B cell (primary cell): ENCODE measurements at regions not wholly inside any gene's neighbourhood (a gene's known extent, or its start where the extent isn't known, plus 50 kb on each side); places are given as distances from the start of the nearest gene placed in this dataset.

Experiments
- ATAC-seq: fragments of 200-7000 bp; cut with Tn5 transposase; one replicate; pipeline ENCODE4 v1.10.0; 2021; ENCODE audit warnings: low read depth, mild to moderate bottlenecking, moderate number of reproducible peaks, moderate library complexity
- CTCF ChIA-PET: fragments of 350-600 bp; sonication (Branson Sonifier 250); formaldehyde crosslinking; loops from one replicate; lab custom pipeline; 2021; ENCODE audit warnings: antibody characterized with exemption, inconsistent platforms; lab: Charles Lee
- POLR2A ChIA-PET: fragments of 350-600 bp; sonication (Branson Sonifier 250); formaldehyde crosslinking; loops from one replicate; lab custom pipeline; 2021; ENCODE audit warnings: antibody characterized with exemption; lab: Charles Lee
- DNase-seq: peaks from one replicate; pipeline ENCODE4 v3.0.0; 2013
- H2AFZ ChIP-seq: 2 replicates; pipeline ENCODE4 v1.6.1; 2012; ENCODE audit warnings: mild to moderate bottlenecking, low read depth, low read length; ENCODE audit not compliant: insufficient read depth, poor library complexity, severe bottlenecking
- H3K27ac ChIP-seq, 2 donors: 1 replicate in 1 of 2; 2 replicates in 1 of 2; pipeline ENCODE4 v1.5.1; 2012 to 2013; ENCODE audit warnings: low read length in 2 of 2, mild to moderate bottlenecking in 2 of 2, moderate library complexity in 1 of 2
- H3K27me3 ChIP-seq, 4 experiments: fragments of 200-600 bp in 1 of 4; sonication (generic) in 1 of 4; replicated peaks in 1 of 4; 1 replicate in 2 of 4; 2 replicates in 2 of 4; pipeline versions ENCODE4 v1.6.1 to v1.7.0; 2013 to 2016; ENCODE audit warnings: low read length in 3 of 4, mild to moderate bottlenecking in 2 of 4, mixed read lengths in 1 of 4, moderate library complexity in 1 of 4; ENCODE audit not compliant: insufficient read depth in 4 of 4, control insufficient read depth in 3 of 4; ENCODE audit errors: control extremely low read depth in 1 of 4
- H3K36me3 ChIP-seq, 2 experiments: replicated peaks in 1 of 2; 1 replicate in 1 of 2; 2 replicates in 1 of 2; pipeline versions ENCODE4 v1.6.1 to v1.7.1; 2013; ENCODE audit warnings: low read length in 1 of 2; ENCODE audit not compliant: insufficient read depth in 2 of 2, control insufficient read depth in 1 of 2; ENCODE audit errors: control extremely low read depth in 1 of 2, extremely low read depth in 1 of 2
- H3K4me1 ChIP-seq, 2 donors: fragments of 200-600 bp in 1 of 2; sonication (generic) in 1 of 2; 1 replicate in 1 of 2; 2 replicates in 1 of 2; pipeline versions ENCODE4 v1.5.1 to v1.6.1; 2013 to 2017; ENCODE audit warnings: low read length in 2 of 2; ENCODE audit not compliant: control insufficient read depth in 2 of 2, insufficient read depth in 2 of 2
- H3K4me2 ChIP-seq: replicated peaks from 2 replicates; pipeline ENCODE3; 2012; ENCODE audit warnings: mild to moderate bottlenecking, low read depth, low read length; ENCODE audit not compliant: poor library complexity, severe bottlenecking
- H3K4me3 ChIP-seq, 5 experiments: fragments of 200-600 bp in 1 of 5; sonication (generic) in 1 of 5; 1 replicate in 3 of 5; 2 replicates in 2 of 5; pipeline versions ENCODE4 v1.5.1 to v1.7.0; 2011 to 2016; ENCODE audit warnings: low read length in 4 of 5, mild to moderate bottlenecking in 4 of 5, low read depth in 2 of 5, control low read depth in 1 of 5, moderate library complexity in 1 of 5; ENCODE audit not compliant: insufficient read depth in 1 of 5; ENCODE audit errors: control extremely low read depth in 1 of 5, extremely low read depth in 1 of 5
- H3K79me2 ChIP-seq: fragments of 200-600 bp; sonication (generic); one replicate; pipeline ENCODE4 v1.6.0; 2016; ENCODE audit warnings: low read length; ENCODE audit not compliant: control insufficient read depth, insufficient read depth
- H3K9ac ChIP-seq: fragments of 200-600 bp; sonication (generic); 2 replicates; pipeline ENCODE4 v1.6.1; 2017; ENCODE audit warnings: mild to moderate bottlenecking, low read length, moderate library complexity
- H3K9me3 ChIP-seq, 3 donors: one replicate each; pipeline versions ENCODE4 v1.6.1 to v1.7.1; 2013; ENCODE audit warnings: low read length in 2 of 3; ENCODE audit not compliant: control insufficient read depth in 2 of 3, insufficient read depth in 1 of 3; ENCODE audit errors: control extremely low read depth in 1 of 3
- H4K20me1 ChIP-seq: 2 replicates; pipeline ENCODE4 v1.6.0; 2012; ENCODE audit warnings: mild to moderate bottlenecking, low read length; ENCODE audit not compliant: insufficient read depth, control insufficient read depth, poor library complexity, severe bottlenecking
- H3K27ac Mint-ChIP-seq: one replicate; pipeline ENCODE4 v1.8.0; 2021; ENCODE audit warnings: mixed read lengths
- H3K27me3 Mint-ChIP-seq: one replicate; pipeline ENCODE4 v1.8.0; 2021; ENCODE audit warnings: mixed read lengths
- H3K4me1 Mint-ChIP-seq: one replicate; pipeline ENCODE4 v1.8.0; 2021; ENCODE audit warnings: mixed read lengths
- H3K4me3 Mint-ChIP-seq: one replicate; pipeline ENCODE4 v1.8.0; 2021; ENCODE audit warnings: mixed read lengths
- H3K9me3 Mint-ChIP-seq: one replicate; pipeline ENCODE4 v1.8.0; 2022; ENCODE audit warnings: mixed read lengths; ENCODE audit not compliant: insufficient read depth
- CTCF ChIP-seq: fragments of 200-600 bp; IDR thresholded peaks from one replicate; pipeline ENCODE4 v1.8.0; 2022; ENCODE audit warnings: antibody characterized with exemption, mild to moderate bottlenecking
- EZH2 ChIP-seq: IDR thresholded peaks from 2 replicates; pipeline ENCODE4 v1.6.1; 2012; ENCODE audit warnings: borderline replicate concordance, low read depth, mild to moderate bottlenecking, moderate library complexity, low read length; ENCODE audit not compliant: insufficient read depth, poor library complexity, severe bottlenecking
- WGBS: methylation state at CpG from one replicate; pipeline ENCODE4 v1.1.5; 2013; ENCODE audit warnings: missing lambda C conversion rate; ENCODE audit not compliant: insufficient coverage; 5-methylcytosine and 5-hydroxymethylcytosine counted together
- intact Hi-C: fragments of 100-400 bp; cut with micrococcal nuclease; formaldehyde crosslinking; loops from one replicate; pipeline ENCODE4 v1.10.0; 2022

- Mint-ChIP-seq H3K4me3 (no peak overlapping the region), H3K27ac (no peak overlapping the region), H3K27me3 (no peaks in the 10 kb centered on the region), H3K9me3 (peaks cover 5% of the 10 kb centered on the region), H3K4me1 (no peaks in the 10 kb centered on the region)
- peaks cover 0 to 13% (median 0%) of the 10 kb centered on the region in 3 donors for H3K9me3 ChIP-seq
- no peak for TF ChIP-seq CTCF
- no peak for TF ChIP-seq EZH2
- H3K36me3 ChIP-seq = no peaks in the 10 kb centered on the region
- ATAC-seq (no peak), DNase-seq (no peak)
- no peaks in the 10 kb centered on the region for H3K27me3 ChIP-seq
- no peaks in the 10 kb centered on the region for H3K79me2 ChIP-seq
- intact Hi-C loops = no loop called here
- H3K9ac ChIP-seq = no peak overlapping the region
- H3K4me3 ChIP-seq = no peak overlapping the region
- H2AFZ ChIP-seq = no peak overlapping the region
- CTCF ChIA-PET = no interaction called here
- no peak overlapping the region for H3K27ac ChIP-seq
- POLR2A ChIA-PET = no interaction called here
- 80% methylated on average over 1 of the region's 4 CpGs for WGBS
- H3K4me2 ChIP-seq = no peak overlapping the region
- no peaks in the 10 kb centered on the region for H3K4me1 ChIP-seq
- H4K20me1 ChIP-seq = no peaks in the 10 kb centered on the region
Measured at GRCh38 chr7:52959878-52960660, 75.4 kb upstream of the POM121L12 start.

- CTCF ChIA-PET = no interaction called here
- Histone ChIP-seq H3K9ac (no peak overlapping the region), H3K27ac (no peak overlapping the region), H3K79me2 (no peaks in the 10 kb centered on the region), H3K9me3 (peaks cover 0 to 11% (median 2%) of the 10 kb centered on the region in 3 donors), H3K4me3 (no peak overlapping the region), H3K4me2 (no peak overlapping the region), H2AFZ (no peak overlapping the region), H3K36me3 (no peaks in the 10 kb centered on the region), H3K4me1 (no peaks in the 10 kb centered on the region), H4K20me1 (no peaks in the 10 kb centered on the region), H3K27me3 (no peaks in the 10 kb centered on the region)
- intact Hi-C loops = no loop called here
- WGBS = 88% methylated on average over 1 of the region's 1 CpG
- peaks cover 3% of the 10 kb centered on the region for H3K9me3 Mint-ChIP-seq
- TF ChIP-seq EZH2 = no peak
- TF ChIP-seq CTCF = no peak
- H3K27me3 Mint-ChIP-seq = no peaks in the 10 kb centered on the region
- POLR2A ChIA-PET = no interaction called here
- no peak overlapping the region for H3K27ac Mint-ChIP-seq
- no peak for ATAC-seq
- no peak for DNase-seq
- H3K4me1 Mint-ChIP-seq = no peaks in the 10 kb centered on the region
- no peak overlapping the region for H3K4me3 Mint-ChIP-seq
Measured at GRCh38 chr7:52959336-52959735, 76.1 kb upstream of the POM121L12 start.
